Activated CD4-positive, alpha-beta T cell treated with anti-CD3 and anti-CD28 coated beads, Interleukin-2, amount 50 U/mL, for 48 hours (primary cell): ENCODE measurements at regions not wholly inside any gene's neighbourhood (a gene's known extent, or its start where the extent isn't known, plus 50 kb on each side); places are given as distances from the start of the nearest gene placed in this dataset.

ENCODE experiments used
- DNase-seq, 2 experiments: peaks; one replicate each; pipeline ENCODE4 v3.0.0-alpha.2; 2020

DNA sequence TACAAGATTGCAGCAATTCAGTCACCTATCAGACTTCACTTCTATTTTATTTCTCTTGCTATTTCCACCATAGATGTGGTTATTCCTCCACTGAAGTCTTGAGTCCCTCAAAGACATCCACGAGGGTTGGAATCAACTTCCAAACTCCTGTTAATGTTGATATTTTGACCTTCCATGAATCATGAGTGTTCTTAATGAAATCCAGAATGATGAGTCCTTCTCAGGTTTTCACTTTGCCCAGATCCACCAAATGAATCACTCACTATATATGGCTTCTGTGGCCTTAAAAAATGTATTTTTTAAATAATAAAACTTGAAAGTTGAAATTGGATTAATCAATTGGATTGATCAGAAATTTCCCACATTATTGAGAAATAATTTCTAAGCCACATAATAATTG, 1821.0 kb downstream of the EFNA5 start:
- no peak for DNase-seq

DNA sequence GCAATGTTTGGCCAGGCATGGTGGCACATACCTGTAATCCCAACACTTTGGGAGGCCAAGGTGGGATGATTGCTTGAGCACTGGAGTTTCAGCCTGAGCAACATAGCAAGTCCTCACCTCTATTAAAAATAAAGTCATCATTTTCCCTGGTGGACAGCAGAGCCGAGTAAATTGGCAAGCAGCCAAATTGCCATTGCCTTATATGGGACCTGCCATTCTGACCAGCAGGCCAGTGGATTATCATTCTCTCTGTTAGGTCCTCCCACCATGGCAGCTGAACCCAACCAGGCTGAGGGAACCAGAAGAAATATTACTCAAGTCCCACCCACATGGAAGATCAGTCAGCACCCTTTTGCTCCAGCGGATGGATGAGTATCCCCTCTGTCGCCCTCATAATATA, 1829.9 kb downstream of the EFNA5 start:
- no peak for DNase-seq

DNA sequence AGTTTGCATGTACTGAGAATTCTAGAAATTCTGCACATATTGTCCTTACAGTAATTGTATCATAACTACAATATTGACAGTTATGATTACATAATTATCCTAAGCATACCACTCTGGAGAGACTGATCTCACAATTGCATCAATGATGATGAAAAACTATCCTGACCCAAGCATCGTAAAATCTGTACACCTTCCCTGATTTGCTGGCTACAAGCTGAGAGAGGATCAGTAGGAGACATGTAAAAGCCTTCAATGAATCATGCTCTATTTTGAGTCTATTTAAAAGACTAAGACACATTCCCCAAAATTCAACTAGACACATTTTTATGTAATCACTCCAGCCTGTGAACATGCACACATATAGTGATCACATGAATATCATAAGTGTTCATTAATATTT, 1833.8 kb downstream of the EFNA5 start:
- DNase-seq, result no peak

GRCh38 chr5:105836268-105836667, 1834.5 kb downstream of the EFNA5 start:
- no peak for DNase-seq

DNA sequence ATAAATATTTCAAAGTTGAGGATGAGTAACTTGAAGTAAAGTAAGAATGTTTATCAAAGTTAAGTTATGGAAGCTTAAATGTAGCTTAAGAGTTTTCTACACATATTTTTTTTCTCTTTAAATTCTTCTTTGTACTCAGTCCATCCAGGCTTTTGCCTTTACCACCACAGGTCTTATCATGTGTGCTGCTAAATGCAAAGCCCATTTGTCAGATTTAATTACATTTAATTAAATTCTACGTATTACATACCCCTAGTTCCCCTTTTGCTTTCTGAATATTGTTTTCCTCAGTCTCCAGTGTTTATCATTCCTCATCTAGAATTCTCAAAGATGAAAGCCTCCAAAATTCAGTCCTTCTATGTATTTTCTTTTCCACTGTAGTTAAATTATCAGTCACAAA, 1841.9 kb downstream of the EFNA5 start:
- DNase-seq, result no peak

- no peak for DNase-seq
Measured at GRCh38 chr5:105821800-105822199, 1848.9 kb downstream of the EFNA5 start.

DNA sequence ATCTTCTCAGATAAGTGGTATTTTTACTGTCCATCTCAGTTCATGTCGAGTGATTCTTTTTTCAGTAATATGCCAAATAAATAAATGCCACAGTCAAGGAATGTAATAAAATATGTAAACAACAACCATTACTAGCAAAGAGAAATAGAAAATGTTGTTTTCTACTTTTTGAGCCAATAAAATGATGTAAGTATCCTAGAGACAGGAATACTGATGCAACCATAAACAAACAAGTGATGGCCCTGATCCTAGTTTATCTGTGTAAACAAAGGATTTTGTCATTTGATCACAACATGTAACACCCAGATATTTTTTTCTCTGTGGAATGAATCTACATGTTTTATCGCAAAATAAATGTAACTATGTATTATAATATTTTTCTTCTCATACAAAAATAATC, 1852.8 kb downstream of the EFNA5 start:
- DNase-seq, result no peak

DNA sequence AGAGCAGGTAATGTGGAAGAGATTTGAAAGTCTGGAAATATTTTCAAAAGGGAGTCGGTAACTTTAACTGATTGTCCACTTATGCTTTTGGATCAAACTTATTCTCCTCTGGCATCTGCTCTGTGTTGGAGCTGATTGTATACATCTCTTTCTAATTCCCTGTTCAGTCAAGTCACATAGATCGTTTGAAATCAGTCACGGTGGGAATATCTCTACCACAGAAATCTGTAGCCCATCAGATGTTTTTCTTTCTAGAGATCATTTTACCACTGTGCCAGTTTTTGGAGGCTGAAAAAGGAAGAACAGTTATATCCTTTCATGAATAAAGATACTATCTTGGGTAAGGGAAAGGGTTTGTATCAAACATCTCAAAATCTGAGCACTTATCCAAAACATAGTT, 1853.3 kb downstream of the EFNA5 start:
- DNase-seq, result no peak

DNA sequence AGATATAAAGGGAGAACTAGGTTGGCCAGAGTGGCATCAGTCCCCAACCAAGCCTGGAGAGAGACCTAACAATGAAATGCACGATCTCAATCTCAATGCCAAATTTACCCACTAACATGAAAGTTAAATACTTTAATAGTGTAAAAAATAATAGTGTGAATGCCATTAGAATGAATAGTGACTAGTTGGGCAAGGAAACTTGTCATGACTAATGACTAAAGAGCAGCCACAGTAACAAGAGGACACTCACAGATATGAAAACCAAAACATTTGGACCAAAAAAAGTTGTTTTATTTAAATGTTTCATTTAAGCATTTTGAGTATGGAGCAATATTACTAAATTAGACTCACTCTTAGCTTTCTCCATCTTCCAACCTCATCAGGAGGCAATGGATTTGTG, 1853.8 kb downstream of the EFNA5 start:
- DNase-seq, result no peak

DNA sequence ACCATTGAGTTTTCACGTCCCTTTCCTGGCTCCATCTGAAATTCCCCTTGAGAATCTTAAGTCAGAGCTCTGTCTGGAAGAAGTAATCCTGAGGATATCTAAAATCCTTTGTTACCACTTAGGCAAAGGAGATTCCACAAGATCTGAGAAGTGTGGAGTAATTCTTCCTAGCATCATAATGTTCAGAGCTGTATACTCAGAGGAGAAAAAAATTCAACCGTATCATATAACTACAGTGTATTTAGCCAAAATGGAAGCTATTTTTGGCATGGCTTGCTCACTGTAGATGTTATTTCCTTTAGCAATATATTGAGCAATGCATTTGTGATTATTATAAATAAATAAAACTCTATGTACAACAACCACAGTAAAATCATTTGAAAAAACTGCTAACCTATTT, 1858.4 kb downstream of the EFNA5 start:
- no peak for DNase-seq

- DNase-seq, result no peak
Measured at GRCh38 chr5:105807951-105808350, 1862.8 kb downstream of the EFNA5 start.

DNA sequence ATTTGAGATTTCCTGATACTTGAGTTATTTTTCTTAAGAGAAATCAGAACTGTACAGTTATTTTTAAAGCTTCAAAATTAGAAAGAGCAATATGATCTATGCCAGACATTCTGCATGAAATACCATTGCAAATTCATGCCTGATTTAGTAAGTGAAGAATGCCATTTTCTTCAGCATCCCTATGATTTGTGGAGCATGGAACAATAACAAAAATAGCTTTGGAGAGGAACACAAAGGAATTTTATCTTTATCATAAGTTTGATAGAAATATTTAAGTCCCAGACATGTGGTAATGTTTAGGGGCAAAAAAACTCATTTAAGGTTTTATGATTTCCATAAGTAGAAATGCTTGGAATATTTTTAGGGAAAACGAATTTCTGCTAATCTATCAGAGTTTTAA, 1863.4 kb downstream of the EFNA5 start:
- no peak for DNase-seq

DNA sequence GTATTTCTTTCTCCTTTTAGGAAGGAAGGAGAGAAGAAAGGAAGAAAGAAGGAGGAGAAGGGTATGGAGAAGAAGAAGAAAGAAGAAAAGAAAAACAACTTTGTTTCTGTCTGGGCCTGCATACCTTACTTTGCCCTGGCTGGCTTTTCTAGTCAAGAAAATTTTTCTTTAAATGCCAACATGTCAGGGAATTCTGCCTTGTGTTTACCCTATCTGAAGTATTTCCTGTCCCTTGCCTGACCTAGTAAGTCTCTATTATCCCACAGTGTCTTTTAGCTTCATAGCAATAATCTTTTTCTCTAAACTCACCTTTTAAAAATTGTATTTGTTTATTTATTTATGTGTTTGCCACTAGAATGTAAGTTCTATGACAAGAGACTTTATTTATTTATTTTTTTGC, 1864.1 kb downstream of the EFNA5 start:
- no peak for DNase-seq

DNA sequence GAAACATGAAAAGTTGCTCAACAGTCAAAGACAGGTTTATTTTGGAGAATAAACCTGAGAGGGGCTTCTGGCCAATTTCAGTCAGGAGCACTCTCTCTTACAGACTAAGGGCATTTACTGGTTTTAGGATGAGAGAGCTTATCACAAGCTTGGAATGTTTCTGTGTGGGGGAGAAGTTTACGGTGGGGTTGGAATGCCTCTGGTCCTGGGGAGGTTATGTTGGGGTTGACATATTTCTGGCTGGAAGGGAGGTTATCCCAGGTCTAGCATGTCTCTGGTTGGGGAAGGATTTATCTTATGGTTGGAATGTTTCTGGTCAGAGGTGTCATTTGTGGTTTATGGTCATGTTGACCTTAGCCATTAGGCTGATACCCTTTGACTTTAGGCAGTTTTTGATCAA, 1867.3 kb downstream of the EFNA5 start:
- no peak for DNase-seq

DNA sequence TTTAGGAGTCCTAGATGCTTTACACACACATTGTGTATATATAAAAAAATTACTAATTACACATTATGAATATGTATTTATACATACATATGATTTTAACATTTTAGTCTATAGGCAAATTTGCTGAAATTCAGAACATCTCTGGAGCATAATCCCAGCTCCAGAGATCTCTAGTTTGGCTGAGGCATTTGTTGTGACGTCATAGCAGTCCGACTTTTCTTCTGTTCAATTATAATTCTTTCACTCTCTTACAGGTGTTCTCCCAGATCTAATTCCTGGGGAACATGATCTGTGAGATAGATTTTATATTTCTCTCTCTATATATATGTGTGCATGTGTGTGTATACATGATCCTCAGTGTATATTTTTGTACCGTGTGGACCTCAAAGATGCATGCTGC, 1876.2 kb downstream of the EFNA5 start:
- DNase-seq, result no peak

- DNase-seq, result no peak
Measured at GRCh38 chr5:105789246-105789645, 1881.5 kb downstream of the EFNA5 start.

DNA sequence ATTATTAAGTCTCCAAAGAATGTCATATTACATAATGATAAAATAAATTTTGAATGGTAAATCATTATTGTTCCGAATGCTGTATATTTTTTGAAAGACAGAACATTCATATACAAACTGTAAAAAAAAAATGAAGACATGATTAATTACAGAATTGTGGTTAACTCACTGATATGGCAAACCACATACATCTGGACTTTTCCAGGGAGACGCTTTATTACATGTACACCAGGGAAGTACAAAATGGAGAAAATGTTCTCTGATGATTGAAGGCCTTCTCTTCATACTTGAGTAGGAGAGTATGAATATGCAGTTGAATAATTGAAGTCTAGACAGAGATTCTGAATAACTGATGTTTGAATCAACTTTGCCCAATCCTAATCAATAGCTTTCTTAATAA, 1886.9 kb downstream of the EFNA5 start:
- no peak for DNase-seq

DNA sequence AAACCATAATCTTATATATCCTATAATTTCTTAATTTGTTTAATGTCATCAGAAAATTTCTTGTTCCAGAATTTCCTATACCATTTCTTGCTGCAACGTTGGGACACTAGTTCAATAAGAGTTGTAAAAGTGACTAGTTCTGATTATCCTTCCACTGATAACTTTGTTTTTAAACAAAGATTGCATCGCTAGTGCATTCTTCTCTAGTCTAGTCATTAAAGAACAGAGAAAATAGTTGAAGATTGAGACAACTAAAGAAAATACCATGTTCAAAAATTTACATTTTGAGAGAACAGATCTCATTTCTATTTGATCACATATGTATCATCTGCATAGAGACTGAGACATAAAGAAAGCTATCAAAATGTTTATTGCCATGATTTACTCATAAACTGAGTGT, 1888.2 kb downstream of the EFNA5 start:
- no peak for DNase-seq

DNA sequence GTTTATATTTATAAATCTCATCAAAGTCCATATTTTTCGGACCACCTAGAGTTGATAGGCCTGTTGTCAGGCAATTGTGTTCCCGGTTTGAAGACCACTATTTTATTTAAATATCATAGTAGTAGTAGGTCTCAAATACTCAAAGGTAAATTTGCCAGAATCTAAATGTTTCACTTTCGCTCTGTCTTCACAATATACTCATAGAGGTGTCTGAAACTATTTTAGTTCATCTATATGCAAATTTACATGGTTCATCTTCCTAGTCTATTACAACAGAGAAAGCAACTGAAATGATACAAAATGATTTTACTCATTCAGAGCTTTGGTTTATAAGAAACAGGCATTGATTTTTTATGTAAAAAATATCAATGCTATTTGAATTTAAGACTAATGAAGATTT, 1897.5 kb downstream of the EFNA5 start:
- DNase-seq, result no peak

DNA sequence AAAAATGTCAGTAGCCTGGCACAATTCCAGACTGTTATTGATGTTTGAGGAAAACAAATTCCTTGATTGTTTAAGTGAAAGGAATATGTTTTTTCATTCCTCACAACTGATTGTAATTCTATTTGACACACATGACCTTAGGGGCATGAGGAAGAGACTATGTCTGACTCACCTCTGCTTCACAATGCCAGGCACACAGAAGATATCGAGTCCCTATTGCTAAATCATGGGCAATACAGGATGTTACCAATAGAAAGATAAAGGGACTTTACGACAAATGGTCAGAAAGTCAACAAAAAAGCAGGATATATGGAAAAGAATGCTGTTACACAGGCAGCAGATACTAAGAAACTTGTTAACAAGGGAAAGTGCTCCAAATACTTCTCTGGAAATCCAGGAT, 1903.5 kb downstream of the EFNA5 start:
- no peak for DNase-seq

GRCh38 chr5:105762728-105763127, 1908.0 kb downstream of the EFNA5 start:
- no peak for DNase-seq

- no peak for DNase-seq
Measured at GRCh38 chr5:105754056-105754455, 1916.7 kb downstream of the EFNA5 start.

GRCh38 chr5:105752801-105753200, 1917.9 kb downstream of the EFNA5 start:
- no peak for DNase-seq

- DNase-seq, result no peak
Measured at GRCh38 chr5:105751908-105752307, 1918.8 kb downstream of the EFNA5 start.

DNA sequence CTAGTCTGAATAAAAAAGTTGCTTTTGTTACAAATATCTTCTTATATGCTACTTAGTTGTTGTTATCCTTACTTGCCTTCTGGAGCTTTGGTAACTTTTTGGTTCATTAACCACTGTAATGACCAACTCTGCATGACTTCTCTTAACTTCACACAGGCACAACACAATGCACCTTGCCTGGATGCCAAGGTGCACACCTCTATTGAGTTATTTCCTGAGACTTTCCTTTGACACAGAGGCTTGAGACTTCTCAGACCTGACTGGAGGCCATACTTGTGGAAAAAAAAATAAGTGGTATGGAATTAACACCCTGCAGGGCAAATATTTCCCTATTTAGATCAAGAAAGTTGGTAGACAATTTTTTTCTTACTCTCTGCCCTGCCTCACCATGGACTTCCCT, 1925.6 kb downstream of the EFNA5 start:
- DNase-seq, result no peak

- DNase-seq, result no peak
Measured at GRCh38 chr5:105740242-105740641, 1930.5 kb downstream of the EFNA5 start.
